ENCODE measurements at regions not wholly inside any gene's neighbourhood (a gene's known extent, or its start where the extent isn't known, plus 50 kb on each side); places are given as distances from the start of the nearest gene placed in this dataset.

- H3K4me3 ChIP-seq (ENCODE audit: low read length) = no peak overlapping the region
- no peak for TF ChIP-seq CTCF (conservative IDR thresholded peaks at IDR 0.05; ENCODE audit: low read depth, low read length)
- no peak for DNase-seq (ENCODE audit: low read depth)
Observed at GRCh38 chr2:8162552-8162951, 519.3 kb upstream of the ID2 start.

GRCh38 chr2:8165550-8165949, 516.3 kb upstream of the ID2 start:
- no peak for DNase-seq (ENCODE audit: low read depth)
- no peak for TF ChIP-seq CTCF (conservative IDR thresholded peaks at IDR 0.05; ENCODE audit: low read depth, low read length)
- no peak overlapping the region for H3K4me3 ChIP-seq (ENCODE audit: low read length)

- no peak for DNase-seq (ENCODE audit: low read depth)
- TF ChIP-seq CTCF (conservative IDR thresholded peaks at IDR 0.05; ENCODE audit: low read depth, low read length) = no peak
- H3K4me3 ChIP-seq (ENCODE audit: low read length) = no peak overlapping the region
Observed at GRCh38 chr2:8168022-8168717, 513.7 kb upstream of the ID2 start.

GRCh38 chr2:8168876-8169424, 512.9 kb upstream of the ID2 start:
- DNase-seq (ENCODE audit: low read depth) = no peak
- no peak for TF ChIP-seq CTCF (conservative IDR thresholded peaks at IDR 0.05; ENCODE audit: low read depth, low read length)
- no peak overlapping the region for H3K4me3 ChIP-seq (ENCODE audit: low read length)

- H3K4me3 ChIP-seq (ENCODE audit: low read length) = no peak overlapping the region
- TF ChIP-seq CTCF (conservative IDR thresholded peaks at IDR 0.05; ENCODE audit: low read depth, low read length) = no peak
- DNase-seq (ENCODE audit: low read depth) = no peak
Observed at GRCh38 chr2:8169443-8169842, 512.4 kb upstream of the ID2 start.

- DNase-seq (ENCODE audit: low read depth) = no peak
- no peak overlapping the region for H3K4me3 ChIP-seq (ENCODE audit: low read length)
- no peak for TF ChIP-seq CTCF (conservative IDR thresholded peaks at IDR 0.05; ENCODE audit: low read depth, low read length)
Observed at GRCh38 chr2:8170552-8171327, 511.1 kb upstream of the ID2 start.

All from retinal pigment epithelial cell (primary cell).